ENCODE measurements at regions not wholly inside any gene's neighbourhood (a gene's known extent, or its start where the extent isn't known, plus 50 kb on each side); places are given as distances from the start of the nearest gene placed in this dataset.

DNA sequence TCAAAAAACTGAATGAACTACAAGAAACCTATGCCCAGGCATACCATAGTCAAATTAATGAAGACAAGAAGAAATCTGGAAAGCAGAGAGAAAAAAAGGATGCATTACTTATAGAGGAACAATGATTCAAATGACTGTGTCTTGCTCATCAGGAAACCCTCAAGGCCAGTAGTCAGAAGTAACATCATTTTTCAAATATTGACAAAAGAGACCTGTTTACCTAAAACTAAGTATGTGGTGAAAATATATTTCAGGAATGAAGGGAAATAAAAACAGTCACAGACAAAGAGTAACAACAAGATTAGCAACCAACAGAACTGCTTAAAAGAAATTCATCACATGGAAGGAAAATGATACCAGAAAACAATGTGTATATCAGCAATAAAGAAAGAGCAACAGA lies 128.4 kb downstream of the ALOX5 start:
- intact Hi-C loops (cut with DNase I; ENCODE audit: low total_unique reads) (no loop called here), in situ Hi-C loops (cut with MboI; ENCODE audit: low sequenced_read_pairs in 4 of 4) (no loop called here)
- H3K27ac ChIP-seq: no peak overlapping the region
- TF ChIP-seq POLR2A (IDR thresholded peaks at IDR 0.05): no peak
- TF ChIP-seq, protein P1, sequence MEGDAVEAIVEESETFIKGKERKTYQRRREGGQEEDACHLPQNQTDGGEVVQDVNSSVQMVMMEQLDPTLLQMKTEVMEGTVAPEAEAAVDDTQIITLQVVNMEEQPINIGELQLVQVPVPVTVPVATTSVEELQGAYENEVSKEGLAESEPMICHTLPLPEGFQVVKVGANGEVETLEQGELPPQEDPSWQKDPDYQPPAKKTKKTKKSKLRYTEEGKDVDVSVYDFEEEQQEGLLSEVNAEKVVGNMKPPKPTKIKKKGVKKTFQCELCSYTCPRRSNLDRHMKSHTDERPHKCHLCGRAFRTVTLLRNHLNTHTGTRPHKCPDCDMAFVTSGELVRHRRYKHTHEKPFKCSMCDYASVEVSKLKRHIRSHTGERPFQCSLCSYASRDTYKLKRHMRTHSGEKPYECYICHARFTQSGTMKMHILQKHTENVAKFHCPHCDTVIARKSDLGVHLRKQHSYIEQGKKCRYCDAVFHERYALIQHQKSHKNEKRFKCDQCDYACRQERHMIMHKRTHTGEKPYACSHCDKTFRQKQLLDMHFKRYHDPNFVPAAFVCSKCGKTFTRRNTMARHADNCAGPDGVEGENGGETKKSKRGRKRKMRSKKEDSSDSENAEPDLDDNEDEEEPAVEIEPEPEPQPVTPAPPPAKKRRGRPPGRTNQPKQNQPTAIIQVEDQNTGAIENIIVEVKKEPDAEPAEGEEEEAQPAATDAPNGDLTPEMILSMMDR (IDR thresholded peaks at IDR 0.05 in 4 of 5, conservative IDR thresholded peaks at IDR 0.05 in 1 of 5): no peak
- ATAC-seq (no peak), DNase-seq (no peak)
- H3K9me3 ChIP-seq: no peaks in the 10 kb centered on the region
- no peaks in the 10 kb centered on the region for H3K36me3 ChIP-seq
- H3K4me3 ChIP-seq: no peak overlapping the region
- no peaks in the 10 kb centered on the region for H3K27me3 ChIP-seq
- H3K4me1 ChIP-seq: no peaks in the 10 kb centered on the region

- in situ Hi-C loops (cut with MboI; ENCODE audit: low sequenced_read_pairs in 4 of 4) (no loop called here), intact Hi-C loops (cut with DNase I; ENCODE audit: low total_unique reads) (no loop called here)
- TF ChIP-seq, protein P1 (IDR thresholded peaks at IDR 0.05 in 4 of 5, conservative IDR thresholded peaks at IDR 0.05 in 1 of 5): no peak
- no peak for TF ChIP-seq POLR2A (IDR thresholded peaks at IDR 0.05)
- Histone ChIP-seq H3K9me3 (no peaks in the 10 kb centered on the region), H3K4me1 (no peaks in the 10 kb centered on the region), H3K36me3 (no peaks in the 10 kb centered on the region), H3K27me3 (no peaks in the 10 kb centered on the region), H3K27ac (no peak overlapping the region), H3K4me3 (no peak overlapping the region)
- ATAC-seq (no peak), DNase-seq (no peak)
Measured at GRCh38 chr10:45501791-45502190, 127.8 kb downstream of the ALOX5 start.

DNA sequence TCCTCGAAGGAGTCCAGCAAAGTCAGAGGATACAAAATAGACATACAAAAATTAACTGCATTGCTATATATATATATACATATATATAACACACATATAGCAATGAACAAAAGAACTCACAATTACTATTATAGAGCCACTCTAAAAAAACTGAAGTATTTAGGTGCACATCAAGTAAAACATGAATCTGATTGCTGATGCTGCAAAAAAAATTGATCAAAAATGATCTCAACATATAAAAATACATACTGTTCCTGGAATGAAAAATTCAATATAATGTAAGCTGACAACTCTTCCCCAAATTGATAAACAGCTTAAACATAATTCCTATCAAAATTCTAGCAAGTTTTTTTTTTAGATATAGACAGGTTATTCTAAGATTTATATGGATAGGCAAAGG lies 126.8 kb downstream of the ALOX5 start:
- in situ Hi-C loops (cut with MboI; ENCODE audit: low sequenced_read_pairs in 4 of 4): no loop called here
- no peak for TF ChIP-seq POLR2A (IDR thresholded peaks at IDR 0.05)
- TF ChIP-seq, protein P1 (IDR thresholded peaks at IDR 0.05 in 4 of 5, conservative IDR thresholded peaks at IDR 0.05 in 1 of 5): no peak

DNA sequence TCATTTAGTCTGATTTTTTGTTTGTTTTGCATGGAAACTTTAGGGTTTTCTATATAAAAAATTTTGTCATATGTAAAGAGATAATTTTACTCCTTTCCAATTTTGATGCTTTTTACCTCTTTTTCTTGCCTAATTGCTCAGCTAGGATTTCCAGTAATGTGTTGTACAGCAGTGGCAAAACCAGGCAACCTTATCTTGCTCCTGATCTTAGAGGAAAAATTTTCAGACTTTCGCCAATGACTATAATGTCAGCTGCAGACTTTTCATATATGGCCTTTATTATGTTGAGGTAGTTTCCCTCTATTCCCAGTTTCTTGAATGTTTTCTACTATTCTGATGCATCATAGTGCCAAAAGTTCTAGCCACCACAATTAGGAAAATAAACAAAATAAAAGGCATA lies 126.3 kb downstream of the ALOX5 start:
- Histone ChIP-seq H3K4me1 (no peaks in the 10 kb centered on the region), H3K9me3 (no peaks in the 10 kb centered on the region), H3K36me3 (no peaks in the 10 kb centered on the region), H3K27ac (no peak overlapping the region), H3K4me3 (no peak overlapping the region), H3K27me3 (no peaks in the 10 kb centered on the region)
- intact Hi-C loops (cut with DNase I; ENCODE audit: low total_unique reads): no loop called here
- in situ Hi-C loops (cut with MboI; ENCODE audit: low sequenced_read_pairs in 4 of 4): no loop called here
- TF ChIP-seq POLR2A (IDR thresholded peaks at IDR 0.05): no peak
- TF ChIP-seq, protein P1 (IDR thresholded peaks at IDR 0.05 in 4 of 5, conservative IDR thresholded peaks at IDR 0.05 in 1 of 5): no peak
- ATAC-seq: no peak
- DNase-seq: no peak

More for the DNA sequence above, 126.8 kb downstream of the ALOX5 start:
- Histone ChIP-seq H3K4me3 (no peak overlapping the region), H3K27ac (no peak overlapping the region), H3K36me3 (no peaks in the 10 kb centered on the region), H3K4me1 (no peaks in the 10 kb centered on the region), H3K27me3 (no peaks in the 10 kb centered on the region), H3K9me3 (no peaks in the 10 kb centered on the region)
- intact Hi-C loops (cut with DNase I; ENCODE audit: low total_unique reads): no loop called here
- DNase-seq (no peak), ATAC-seq (no peak)

GRCh38 chr10:45495438-45496152 lies 121.6 kb downstream of the ALOX5 start:
- H3K27me3 ChIP-seq: no peaks in the 10 kb centered on the region
- no peaks in the 10 kb centered on the region for H3K9me3 ChIP-seq
- no peaks in the 10 kb centered on the region for H3K36me3 ChIP-seq
- in situ Hi-C loops (cut with MboI; ENCODE audit: low sequenced_read_pairs in 4 of 4): no loop called here
- no peak overlapping the region for H3K4me3 ChIP-seq
- no peak overlapping the region for H3K27ac ChIP-seq
- DNase-seq (no peak), ATAC-seq (no peak)
- H3K4me1 ChIP-seq: no peaks in the 10 kb centered on the region
- no peak for TF ChIP-seq POLR2A (IDR thresholded peaks at IDR 0.05)
- intact Hi-C loops (cut with DNase I; ENCODE audit: low total_unique reads): no loop called here
